Skeletal muscle satellite cell (primary cell): ENCODE measurements at regions not wholly inside any gene's neighbourhood (a gene's known extent, or its start where the extent isn't known, plus 50 kb on each side); places are given as distances from the start of the nearest gene placed in this dataset.

Experiments used
- H3K27me3 ChIP-seq: 2 replicates; pipeline ENCODE4 v1.7.0; 2013; ENCODE audit warnings: low read length; ENCODE audit not compliant: control insufficient read depth, insufficient read depth
- H3K36me3 ChIP-seq: 2 replicates; pipeline ENCODE4 v1.7.0; 2013; ENCODE audit warnings: mild to moderate bottlenecking, control low read depth, low read length; ENCODE audit not compliant: insufficient read depth
- H3K4me1 ChIP-seq: 2 replicates; pipeline ENCODE4 v1.7.0; 2013; ENCODE audit warnings: low read length; ENCODE audit not compliant: control insufficient read depth, insufficient read depth
- H3K4me2 ChIP-seq: 2 replicates; pipeline ENCODE4 v1.7.0; 2013; ENCODE audit warnings: mild to moderate bottlenecking, low read length
- H3K4me3 ChIP-seq: 2 replicates; pipeline ENCODE4 v1.7.0; 2013; ENCODE audit warnings: low read length
- H3K9ac ChIP-seq: 2 replicates; pipeline ENCODE4 v1.7.0; 2013; ENCODE audit warnings: mild to moderate bottlenecking, low read depth, low read length, moderate library complexity
- H3K9me3 ChIP-seq: replicated peaks from 2 replicates; pipeline ENCODE4 v1.7.0; 2013; ENCODE audit warnings: mild to moderate bottlenecking, control low read depth, low read length

DNA sequence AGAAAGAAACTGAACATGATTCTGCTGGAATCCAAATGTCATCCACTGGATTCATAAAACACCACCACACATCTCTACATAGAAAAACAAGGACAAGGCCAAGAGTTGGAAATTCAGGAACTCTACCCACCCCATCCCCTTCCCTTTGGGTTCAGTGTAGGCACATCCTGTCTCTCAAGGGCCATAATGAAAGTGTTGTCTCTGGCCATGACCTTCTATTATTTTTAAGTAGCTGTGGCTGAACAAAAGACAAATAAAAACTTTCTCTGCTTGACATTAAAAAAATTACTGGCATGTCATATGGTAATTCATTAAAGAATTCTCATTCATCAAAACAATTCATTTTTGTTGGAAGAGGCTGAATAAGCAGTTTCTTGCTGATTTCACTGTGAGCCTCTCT, 54.9 kb upstream of the ZBTB18 start:
- no peak overlapping the region for H3K4me3 ChIP-seq
- H3K4me1 ChIP-seq, result no peaks in the 10 kb centered on the region
- no peaks in the 10 kb centered on the region for H3K27me3 ChIP-seq
- H3K4me2 ChIP-seq, result no peak overlapping the region
- no peaks in the 10 kb centered on the region for H3K36me3 ChIP-seq
- no peaks in the 10 kb centered on the region for H3K9me3 ChIP-seq
- no peak overlapping the region for H3K9ac ChIP-seq

GRCh38 chr1:243991650-243992049, 59.4 kb upstream of the ZBTB18 start:
- Histone ChIP-seq H3K4me2 (no peak overlapping the region), H3K27me3 (peaks cover 12% of the 10 kb centered on the region), H3K4me1 (no peaks in the 10 kb centered on the region), H3K4me3 (no peak overlapping the region), H3K9ac (no peak overlapping the region), H3K9me3 (no peaks in the 10 kb centered on the region), H3K36me3 (no peaks in the 10 kb centered on the region)

DNA sequence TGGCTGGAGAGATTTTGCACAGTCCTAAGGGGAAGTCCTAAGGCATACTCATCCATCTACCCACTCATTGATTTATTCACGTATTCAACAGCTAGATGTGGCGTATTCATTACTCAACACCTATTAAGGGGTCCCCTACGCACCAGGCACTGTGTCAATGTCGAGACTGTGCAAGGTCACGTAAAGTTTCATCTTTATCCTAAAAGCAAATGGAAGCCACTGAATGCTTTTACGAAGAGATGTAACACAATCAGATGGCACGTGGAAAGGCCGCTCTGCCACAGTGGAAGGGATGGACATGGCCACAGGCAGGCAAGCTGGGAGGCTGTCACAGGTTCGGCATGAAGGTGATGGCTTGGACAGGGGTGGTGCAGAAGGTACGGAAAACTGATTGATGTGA, 66.3 kb upstream of the ZBTB18 start:
- H3K36me3 ChIP-seq, result no peaks in the 10 kb centered on the region
- no peak overlapping the region for H3K4me2 ChIP-seq
- H3K4me1 ChIP-seq, result no peaks in the 10 kb centered on the region
- no peaks in the 10 kb centered on the region for H3K9me3 ChIP-seq
- H3K9ac ChIP-seq, result no peak overlapping the region
- H3K27me3 ChIP-seq, result peaks cover 12% of the 10 kb centered on the region
- H3K4me3 ChIP-seq, result no peak overlapping the region

GRCh38 chr1:243982447-243983018, 68.5 kb upstream of the ZBTB18 start:
- peaks cover 5% of the 10 kb centered on the region for H3K27me3 ChIP-seq
- no peak overlapping the region for H3K9ac ChIP-seq
- no peaks in the 10 kb centered on the region for H3K9me3 ChIP-seq
- H3K36me3 ChIP-seq, result no peaks in the 10 kb centered on the region
- H3K4me2 ChIP-seq, result no peak overlapping the region
- no peak overlapping the region for H3K4me3 ChIP-seq
- H3K4me1 ChIP-seq, result no peaks in the 10 kb centered on the region

- Histone ChIP-seq H3K4me3 (no peak overlapping the region), H3K4me1 (no peaks in the 10 kb centered on the region), H3K9ac (no peak overlapping the region), H3K27me3 (no peaks in the 10 kb centered on the region), H3K9me3 (no peaks in the 10 kb centered on the region), H3K4me2 (no peak overlapping the region), H3K36me3 (no peaks in the 10 kb centered on the region)
Observed at GRCh38 chr1:243980471-243980870, 70.6 kb upstream of the ZBTB18 start.

GRCh38 chr1:243980071-243980470, 71.0 kb upstream of the ZBTB18 start:
- H3K4me1 ChIP-seq, result no peaks in the 10 kb centered on the region
- no peaks in the 10 kb centered on the region for H3K27me3 ChIP-seq
- H3K36me3 ChIP-seq, result no peaks in the 10 kb centered on the region
- no peak overlapping the region for H3K4me2 ChIP-seq
- no peak overlapping the region for H3K4me3 ChIP-seq
- H3K9me3 ChIP-seq, result no peaks in the 10 kb centered on the region
- H3K9ac ChIP-seq, result no peak overlapping the region

DNA sequence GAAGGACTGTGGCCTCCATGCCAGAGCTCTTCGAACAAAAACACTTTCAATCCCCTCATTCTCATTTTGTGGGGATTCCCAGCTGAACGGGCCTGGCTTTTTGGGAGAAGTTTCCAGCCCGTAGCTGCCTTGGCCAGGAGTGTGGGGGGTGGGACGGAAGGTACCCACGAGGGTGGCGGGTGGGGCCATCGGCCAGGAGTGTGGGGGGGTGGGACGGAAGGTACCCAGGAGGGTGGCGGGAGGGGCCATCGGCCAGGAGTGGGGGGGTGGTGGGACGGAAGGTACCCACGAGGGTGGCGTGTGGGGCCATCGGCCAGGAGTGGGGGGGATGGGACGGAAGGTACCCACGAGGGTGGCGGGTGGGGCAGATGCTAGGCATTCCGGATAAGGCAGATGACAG, 71.7 kb upstream of the ZBTB18 start:
- Histone ChIP-seq H3K4me1 (no peaks in the 10 kb centered on the region), H3K9ac (no peak overlapping the region), H3K27me3 (no peaks in the 10 kb centered on the region), H3K9me3 (no peaks in the 10 kb centered on the region), H3K4me2 (no peak overlapping the region), H3K4me3 (no peak overlapping the region), H3K36me3 (no peaks in the 10 kb centered on the region)

GRCh38 chr1:243977094-243977493, 74.0 kb upstream of the ZBTB18 start:
- Histone ChIP-seq H3K27me3 (peaks cover 9% of the 10 kb centered on the region), H3K9me3 (no peaks in the 10 kb centered on the region), H3K36me3 (no peaks in the 10 kb centered on the region), H3K9ac (no peak overlapping the region), H3K4me2 (peak overlapping the region; percentile 62), H3K4me1 (no peaks in the 10 kb centered on the region), H3K4me3 (no peak overlapping the region)

DNA sequence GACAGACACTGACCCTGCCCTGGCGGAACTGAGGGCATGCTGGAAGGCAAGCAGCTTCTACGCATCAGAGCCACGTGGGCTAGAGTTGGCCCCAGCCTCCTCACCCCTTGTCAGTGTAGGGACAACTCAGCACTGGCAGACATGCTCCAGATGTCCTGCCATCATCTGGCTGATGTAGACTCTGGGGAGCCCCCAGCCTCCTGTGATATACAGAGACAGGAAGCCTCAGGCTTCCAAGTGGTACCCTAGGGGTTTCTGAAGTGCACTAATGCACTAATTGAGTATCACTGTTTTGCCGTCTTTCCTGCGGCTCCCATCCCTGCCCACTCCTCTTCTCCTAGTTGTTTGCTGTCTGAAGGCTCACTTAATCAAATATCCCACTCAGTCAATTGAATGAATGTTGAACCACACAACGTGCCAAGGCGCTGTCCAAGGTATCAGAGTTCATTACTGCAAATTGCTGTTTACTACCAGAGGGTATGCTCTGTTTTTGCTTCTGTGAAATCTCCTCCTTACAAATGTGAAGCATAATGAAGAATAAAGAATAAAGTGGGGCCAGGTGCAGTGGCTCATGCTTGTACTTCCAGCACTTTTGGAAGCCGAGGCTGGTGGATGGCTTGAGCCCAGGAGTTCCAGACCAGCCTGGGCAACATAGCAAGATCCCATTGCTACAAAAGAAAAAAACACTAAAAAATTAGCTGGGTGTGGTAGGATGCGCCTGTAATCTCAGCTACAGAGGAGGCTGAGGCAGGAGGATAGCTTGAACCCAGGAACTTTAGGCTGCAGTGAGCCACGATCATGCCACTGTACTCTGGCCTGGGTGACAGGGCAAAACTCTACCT, 76.4 kb upstream of the ZBTB18 start:
- H3K4me1 ChIP-seq, result no peaks in the 10 kb centered on the region
- no peaks in the 10 kb centered on the region for H3K9me3 ChIP-seq
- no peak overlapping the region for H3K9ac ChIP-seq
- H3K36me3 ChIP-seq, result no peaks in the 10 kb centered on the region
- H3K4me3 ChIP-seq, result no peak overlapping the region
- H3K27me3 ChIP-seq, result peaks cover 9% of the 10 kb centered on the region
- no peak overlapping the region for H3K4me2 ChIP-seq

DNA sequence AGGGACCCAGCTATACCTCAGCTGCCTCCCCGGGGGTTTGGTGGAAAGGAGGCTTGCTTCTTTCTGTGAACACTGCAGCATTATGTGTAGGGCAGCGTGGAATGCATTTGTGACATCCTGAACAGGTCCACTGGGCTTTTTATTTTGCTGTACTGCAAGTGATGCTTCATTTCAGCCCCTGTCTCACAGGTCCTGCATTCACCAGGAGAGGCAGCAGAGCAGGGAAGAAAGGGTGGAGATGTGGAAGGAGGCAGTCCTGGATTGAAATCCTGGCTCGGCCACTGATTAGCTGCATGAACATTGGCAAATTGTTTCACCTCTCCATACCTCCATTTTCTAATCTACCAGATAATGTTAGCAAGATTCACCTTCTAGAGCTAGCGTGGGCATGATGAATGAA, 77.9 kb upstream of the ZBTB18 start:
- H3K9me3 ChIP-seq, result no peaks in the 10 kb centered on the region
- peaks cover 9% of the 10 kb centered on the region for H3K27me3 ChIP-seq
- no peaks in the 10 kb centered on the region for H3K36me3 ChIP-seq
- H3K9ac ChIP-seq, result no peak overlapping the region
- peaks cover 10% of the 10 kb centered on the region for H3K4me1 ChIP-seq
- H3K4me2 ChIP-seq, result no peak overlapping the region
- no peak overlapping the region for H3K4me3 ChIP-seq

DNA sequence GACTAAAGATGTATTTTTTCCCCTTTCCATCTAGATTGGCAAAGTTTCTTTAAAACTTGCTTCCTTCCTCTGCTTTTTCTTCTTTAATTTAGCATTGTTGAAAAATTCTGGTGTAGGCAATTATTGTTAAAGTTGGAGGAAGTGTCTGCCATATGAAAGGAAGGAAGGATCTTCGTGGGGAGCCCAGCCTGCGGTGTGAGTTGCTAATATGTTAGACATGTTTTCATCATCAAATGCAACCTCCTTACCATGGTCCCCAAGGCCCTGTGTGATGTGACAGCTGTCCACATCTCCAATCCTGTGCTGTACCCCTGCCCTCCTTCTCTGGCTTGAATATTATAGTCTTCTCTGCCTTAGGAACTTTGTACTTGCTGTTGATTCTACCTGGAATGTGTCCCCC, 81.0 kb upstream of the ZBTB18 start:
- Histone ChIP-seq H3K4me3 (no peak overlapping the region), H3K4me2 (no peak overlapping the region), H3K9me3 (no peaks in the 10 kb centered on the region), H3K4me1 (peaks cover 14% of the 10 kb centered on the region), H3K9ac (no peak overlapping the region), H3K36me3 (no peaks in the 10 kb centered on the region), H3K27me3 (peaks cover 9% of the 10 kb centered on the region)

- Histone ChIP-seq H3K4me3 (no peak overlapping the region), H3K4me2 (peak overlapping the region; percentile 42), H3K9me3 (no peaks in the 10 kb centered on the region), H3K36me3 (no peaks in the 10 kb centered on the region), H3K4me1 (peaks cover 14% of the 10 kb centered on the region), H3K27me3 (peaks cover 7% of the 10 kb centered on the region), H3K9ac (peak overlapping the region; percentile 42)
Observed at GRCh38 chr1:243968413-243968812, 82.7 kb upstream of the ZBTB18 start.
